Transverse colon (tissue), 4 donors: ENCODE measurements at regions not wholly inside any gene's neighbourhood (a gene's known extent, or its start where the extent isn't known, plus 50 kb on each side); places are given as distances from the start of the nearest gene placed in this dataset.

Experiments
- DNase-seq: peaks from one replicate; pipeline ENCODE4 v3.0.0-alpha.2; 2019
- H3K27ac ChIP-seq, 4 donors: fragments of 200-600 bp; sonication (generic); 2 replicates each; pipeline ENCODE4 v1.5.1; 2016 to 2018; ENCODE audit warnings: inconsistent platforms in 4 of 4
- H3K27me3 ChIP-seq: fragments of 200-600 bp; sonication (generic); 2 replicates; pipeline ENCODE4 v1.5.1; 2017; ENCODE audit warnings: inconsistent platforms
- H3K36me3 ChIP-seq, 4 donors: fragments of 200-600 bp; sonication (generic); 2 replicates each; pipeline ENCODE4 v1.5.1; 2017 to 2019; ENCODE audit warnings: inconsistent platforms in 4 of 4
- H3K4me1 ChIP-seq, 4 donors: fragments of 200-600 bp; sonication (generic); 2 replicates each; pipeline ENCODE4 v1.5.1; 2017 to 2020; ENCODE audit warnings: inconsistent platforms in 4 of 4
- H3K4me3 ChIP-seq, 4 donors: fragments of 200-600 bp; sonication (generic); 1 replicate in 1 of 4; 2 replicates in 3 of 4; pipeline versions ENCODE4 v1.5.1 to v1.6.1; 2017 to 2019; ENCODE audit warnings: inconsistent platforms in 4 of 4
- H3K9me3 ChIP-seq, 2 donors: fragments of 200-600 bp; sonication (generic); 2 replicates each; pipeline ENCODE4 v1.5.1; 2017 to 2019; ENCODE audit warnings: inconsistent platforms in 2 of 2
- EP300 ChIP-seq: sonication (generic); formaldehyde crosslinking; IDR thresholded peaks from one replicate; pipeline ENCODE4 v1.6.1; 2017; ENCODE audit warnings: antibody characterized with exemption, low read depth
- POLR2A ChIP-seq: fragments of 450-650 bp; IDR thresholded peaks from one replicate; pipeline ENCODE4 v1.6.1; 2016; ENCODE audit warnings: antibody characterized with exemption, mild to moderate bottlenecking, moderate library complexity
- POLR2AphosphoS5 ChIP-seq, 3 donors: sonication (generic); formaldehyde crosslinking; IDR thresholded peaks; one replicate each; pipeline ENCODE4 v1.6.1; 2016; ENCODE audit warnings: antibody characterized with exemption in 3 of 3
- WGBS, 2 donors: methylation state at CpG; one replicate each; pipeline ENCODE4 v1.1.5; 2018; ENCODE audit warnings: low coverage in 1 of 2; 5-methylcytosine and 5-hydroxymethylcytosine counted together
- in situ Hi-C, 4 donors: fragments of 200-750 bp; cut with MboI; loops; one replicate each; pipeline versions ENCODE4 v1.15.0 to v1.15.1; 2017; ENCODE audit warnings: low sequenced_read_pairs in 3 of 4, low pct_ligation_motif_present in 1 of 4, low pct_unique_long_range_greater_than_20kb in 1 of 4
- intact Hi-C: fragments of 100-400 bp; cut with DNase I; formaldehyde crosslinking; loops from one replicate; pipeline ENCODE4 v1.15.1; 2023; ENCODE audit warnings: low total_unique reads
- TF ChIP-seq, protein P1 (sequence below), 5 experiments: fragments of 200-600 bp in 3 of 5; fragments of 450-650 bp in 2 of 5; sonication (generic) in 3 of 5; IDR thresholded peaks; 1 replicate in 2 of 5; 2 replicates in 3 of 5; pipeline ENCODE4 v1.5.1; 2016 to 2017; ENCODE audit warnings: antibody characterized with exemption in 5 of 5, inconsistent platforms in 3 of 5, mild to moderate bottlenecking in 2 of 5, moderate library complexity in 1 of 5

DNA sequence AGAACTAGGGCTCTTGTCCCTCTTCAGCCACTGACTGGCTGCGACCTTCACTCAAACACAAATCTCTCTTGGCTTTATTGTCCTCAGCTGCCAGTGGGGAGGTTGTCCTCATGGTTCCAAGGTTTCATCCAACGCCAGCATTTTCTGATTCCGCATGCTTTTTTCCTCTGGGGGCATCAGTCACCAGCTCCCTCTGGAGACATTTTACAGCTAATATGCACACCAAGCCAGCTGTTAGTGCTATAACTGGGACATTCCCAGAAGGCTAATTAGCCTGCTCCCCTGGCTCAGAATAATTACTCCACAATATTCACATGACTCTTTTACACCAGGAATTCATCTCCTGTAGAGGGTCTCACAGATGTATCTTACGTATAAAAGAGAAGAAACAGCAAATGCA is 193.6 kb upstream of the ANKRD55 start:
- intact Hi-C loops = no loop called here
- no peaks in the 10 kb centered on the region for H3K27me3 ChIP-seq
- H3K36me3 ChIP-seq = no peaks in the 10 kb centered on the region
- no peak for DNase-seq
- H3K4me3 ChIP-seq = no peak overlapping the region
- peaks cover 0 to 7% (median 0%) of the 10 kb centered on the region in 4 donors for H3K4me1 ChIP-seq
- in situ Hi-C loops = no loop called here
- TF ChIP-seq POLR2AphosphoS5 (IDR thresholded peaks at IDR 0.05) (no peak), EP300 (no peak), POLR2A (no peak)
- TF ChIP-seq, protein P1, sequence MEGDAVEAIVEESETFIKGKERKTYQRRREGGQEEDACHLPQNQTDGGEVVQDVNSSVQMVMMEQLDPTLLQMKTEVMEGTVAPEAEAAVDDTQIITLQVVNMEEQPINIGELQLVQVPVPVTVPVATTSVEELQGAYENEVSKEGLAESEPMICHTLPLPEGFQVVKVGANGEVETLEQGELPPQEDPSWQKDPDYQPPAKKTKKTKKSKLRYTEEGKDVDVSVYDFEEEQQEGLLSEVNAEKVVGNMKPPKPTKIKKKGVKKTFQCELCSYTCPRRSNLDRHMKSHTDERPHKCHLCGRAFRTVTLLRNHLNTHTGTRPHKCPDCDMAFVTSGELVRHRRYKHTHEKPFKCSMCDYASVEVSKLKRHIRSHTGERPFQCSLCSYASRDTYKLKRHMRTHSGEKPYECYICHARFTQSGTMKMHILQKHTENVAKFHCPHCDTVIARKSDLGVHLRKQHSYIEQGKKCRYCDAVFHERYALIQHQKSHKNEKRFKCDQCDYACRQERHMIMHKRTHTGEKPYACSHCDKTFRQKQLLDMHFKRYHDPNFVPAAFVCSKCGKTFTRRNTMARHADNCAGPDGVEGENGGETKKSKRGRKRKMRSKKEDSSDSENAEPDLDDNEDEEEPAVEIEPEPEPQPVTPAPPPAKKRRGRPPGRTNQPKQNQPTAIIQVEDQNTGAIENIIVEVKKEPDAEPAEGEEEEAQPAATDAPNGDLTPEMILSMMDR (IDR thresholded peaks at IDR 0.05) = no peak
- H3K9me3 ChIP-seq = peaks cover 0 to 6% of the 10 kb centered on the region in 2 donors
- no peak overlapping the region for H3K27ac ChIP-seq
- WGBS, 2 donors = 91 to 100% methylated on average over 2 to 4 of the region's 4 CpGs

DNA sequence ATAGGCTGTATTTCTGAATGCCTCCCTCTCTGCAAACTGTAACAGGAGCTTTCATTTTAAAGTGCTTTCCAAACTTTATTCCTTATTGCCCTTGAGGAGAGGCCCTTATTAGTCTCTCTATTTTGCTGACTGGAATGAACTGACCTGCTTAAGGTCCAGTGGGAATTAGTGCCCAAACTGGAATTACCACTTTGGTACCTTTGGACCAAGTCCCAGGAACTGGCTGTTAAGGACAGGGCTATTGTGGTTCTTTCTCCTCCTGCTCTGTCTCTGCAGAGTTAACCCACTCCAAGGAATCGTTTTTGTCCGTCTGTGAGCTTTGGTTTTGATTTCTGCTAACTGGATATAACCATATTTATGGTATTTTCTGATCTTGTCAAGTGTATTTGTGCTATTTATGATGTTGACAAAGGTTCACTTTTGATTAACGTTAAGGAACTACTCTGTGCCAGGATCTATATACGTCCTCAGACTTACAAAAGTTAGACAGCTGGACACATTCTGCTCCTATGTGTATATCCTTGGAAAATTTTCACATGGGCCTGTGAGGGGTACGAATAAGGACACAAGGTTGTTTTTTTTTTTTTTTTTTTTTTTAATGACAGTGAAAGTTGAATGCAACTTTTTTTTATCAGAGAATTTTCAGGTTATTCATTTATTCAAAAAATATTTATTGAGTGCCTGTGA is 189.1 kb upstream of the ANKRD55 start:
- 22 to 42% methylated on average over 4 to 5 of the region's 5 CpGs for WGBS, 2 donors
- Histone ChIP-seq H3K27me3 (no peaks in the 10 kb centered on the region), H3K4me1 (peaks cover 0 to 7% (median 0%) of the 10 kb centered on the region in 4 donors), H3K27ac (no peak overlapping the region), H3K36me3 (no peaks in the 10 kb centered on the region), H3K4me3 (no peak overlapping the region), H3K9me3 (peaks cover 10 to 20% of the 10 kb centered on the region in 2 donors)
- no peak for TF ChIP-seq POLR2AphosphoS5 (IDR thresholded peaks at IDR 0.05)
- no peak for TF ChIP-seq EP300
- TF ChIP-seq, protein P1 (IDR thresholded peaks at IDR 0.05) = no peak
- no peak for TF ChIP-seq POLR2A
- no peak for DNase-seq
- in situ Hi-C loops = no loop called here
- intact Hi-C loops = no loop called here

DNA sequence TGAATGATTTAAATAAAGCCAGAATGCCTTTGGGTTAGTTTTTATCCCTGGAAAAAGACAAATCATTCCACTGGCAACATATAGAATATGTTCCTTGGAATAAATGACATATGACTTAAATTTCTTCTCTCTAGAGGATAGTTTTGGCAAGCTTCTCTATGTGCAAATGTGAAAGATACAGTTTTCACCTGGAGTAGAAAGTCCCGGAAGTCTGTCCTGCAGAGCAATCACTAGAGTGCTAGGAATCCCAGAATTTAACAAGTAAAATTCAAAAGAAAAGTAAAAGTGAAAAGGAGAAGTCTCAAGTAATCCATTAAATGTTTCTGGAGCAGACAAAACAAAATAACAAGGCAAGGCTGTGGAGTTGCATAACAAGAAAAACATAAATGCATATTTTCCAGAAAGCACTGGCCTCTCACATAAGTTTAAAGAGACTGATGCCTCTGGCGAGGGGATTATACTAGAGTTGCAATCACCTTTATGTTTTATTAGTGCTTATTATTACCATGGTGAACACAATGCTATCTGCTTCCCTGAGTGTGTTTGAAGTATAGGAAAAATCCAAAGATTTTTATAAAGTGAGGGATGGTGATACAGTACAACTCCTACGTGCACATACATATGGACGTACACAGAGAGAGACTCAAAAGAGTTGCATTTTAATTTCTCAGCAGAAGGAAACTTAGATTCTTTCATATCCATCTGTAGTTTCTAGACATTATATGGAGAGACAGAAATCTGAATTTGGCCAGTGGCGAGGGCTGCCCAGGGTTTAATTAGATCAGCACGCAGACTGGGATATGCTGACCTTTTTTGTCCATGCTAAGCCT is 188.3 kb upstream of the ANKRD55 start:
- H3K27ac ChIP-seq = no peak overlapping the region
- in situ Hi-C loops = no loop called here

DNA sequence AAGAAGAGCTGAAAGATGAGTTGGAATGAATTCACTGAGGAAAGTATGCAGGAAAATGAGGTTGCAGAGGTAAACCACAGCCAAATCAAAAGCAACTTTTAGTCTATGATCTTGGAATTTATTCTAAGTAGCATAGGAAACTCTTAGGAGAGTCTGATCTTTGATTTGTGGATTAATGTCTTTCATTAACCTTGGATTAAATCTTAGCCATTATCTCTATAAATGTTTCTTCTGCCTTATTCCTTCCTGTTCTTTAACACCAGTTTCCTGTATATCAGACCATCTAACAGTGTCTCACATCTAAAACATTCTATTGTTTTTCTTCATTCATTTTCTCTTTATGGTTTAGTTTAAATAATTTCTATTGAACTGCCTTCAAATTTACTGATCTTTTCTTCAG is 187.2 kb upstream of the ANKRD55 start:
- no peak overlapping the region for H3K4me3 ChIP-seq
- H3K27ac ChIP-seq = no peak overlapping the region
- TF ChIP-seq, protein P1 (IDR thresholded peaks at IDR 0.05) = no peak
- TF ChIP-seq POLR2AphosphoS5 (IDR thresholded peaks at IDR 0.05) (no peak), POLR2A (no peak), EP300 (no peak)
- DNase-seq = no peak
- intact Hi-C loops (no loop called here), in situ Hi-C loops (no loop called here)
- peaks cover 0 to 7% (median 0%) of the 10 kb centered on the region in 4 donors for H3K4me1 ChIP-seq
- H3K27me3 ChIP-seq = no peaks in the 10 kb centered on the region
- no peaks in the 10 kb centered on the region for H3K36me3 ChIP-seq
- peaks cover 10 to 20% of the 10 kb centered on the region in 2 donors for H3K9me3 ChIP-seq

More for the DNA sequence above, 188.3 kb upstream of the ANKRD55 start:
- H3K36me3 ChIP-seq = no peaks in the 10 kb centered on the region
- no peaks in the 10 kb centered on the region for H3K27me3 ChIP-seq
- no peak for TF ChIP-seq POLR2A
- no peak for TF ChIP-seq EP300
- no peak for TF ChIP-seq POLR2AphosphoS5 (IDR thresholded peaks at IDR 0.05)
- TF ChIP-seq, protein P1 (IDR thresholded peaks at IDR 0.05) = no peak
- whole genome bisulfite sequencing, 2 donors = 73 to 80% methylated on average over 6 of the region's 6 CpGs
- peaks cover 10 to 20% of the 10 kb centered on the region in 2 donors for H3K9me3 ChIP-seq
- DNase-seq = no peak
- H3K4me1 ChIP-seq = peaks cover 0 to 7% (median 0%) of the 10 kb centered on the region in 4 donors
- intact Hi-C loops = no loop called here
- H3K4me3 ChIP-seq = no peak overlapping the region
